Sigmoid colon (tissue), 6 donors: ENCODE measurements at regions not wholly inside any gene's neighbourhood (a gene's known extent, or its start where the extent isn't known, plus 50 kb on each side); places are given as distances from the start of the nearest gene placed in this dataset.

Source experiments
- DNase-seq: peaks from one replicate; pipeline ENCODE4 v3.0.0-alpha.2; 2019
- H3K27ac ChIP-seq, 4 donors: fragments of 200-600 bp; sonication (generic); one replicate each; pipeline ENCODE4 v1.5.1; 2016 to 2019; ENCODE audit warnings: mild to moderate bottlenecking in 1 of 4
- H3K27me3 ChIP-seq, 3 donors: fragments of 200-600 bp; sonication (generic); one replicate each; pipeline ENCODE4 v1.5.1; 2019; ENCODE audit warnings: mild to moderate bottlenecking in 1 of 3
- H3K36me3 ChIP-seq, 4 donors: fragments of 200-600 bp; sonication (generic); one replicate each; pipeline ENCODE4 v1.5.1; 2016 to 2019
- H3K4me1 ChIP-seq, 4 donors: fragments of 200-600 bp; sonication (generic); one replicate each; pipeline ENCODE4 v1.5.1; 2017 to 2019
- H3K4me3 ChIP-seq, 4 donors: fragments of 200-600 bp; sonication (generic); one replicate each; pipeline ENCODE4 v1.5.1; 2017 to 2019; ENCODE audit warnings: mild to moderate bottlenecking in 2 of 4, moderate library complexity in 1 of 4
- H3K9me3 ChIP-seq, 4 donors: fragments of 200-600 bp in 3 of 4; sonication (generic) in 3 of 4; one replicate each; pipeline versions ENCODE4 v1.5.1 to v1.6.1; 2013 to 2019
- CTCF ChIP-seq, 4 experiments: fragments of 450-650 bp in 3 of 4; fragments of 200-600 bp in 1 of 4; IDR thresholded peaks; one replicate each; pipeline ENCODE4 v1.5.1; 2016 to 2019; ENCODE audit warnings: antibody characterized with exemption in 4 of 4, mild to moderate bottlenecking in 3 of 4, moderate library complexity in 2 of 4
- EP300 ChIP-seq, 4 donors: sonication (generic); formaldehyde crosslinking; IDR thresholded peaks; one replicate each; pipeline ENCODE4 v1.6.1; 2017; ENCODE audit warnings: antibody characterized with exemption in 4 of 4
- POLR2A ChIP-seq, 2 donors: fragments of 450-650 bp; IDR thresholded peaks; one replicate each; pipeline ENCODE4 v1.6.1; 2016; ENCODE audit warnings: antibody characterized with exemption in 2 of 2, mild to moderate bottlenecking in 2 of 2, moderate library complexity in 2 of 2
- POLR2AphosphoS5 ChIP-seq, 4 donors: sonication (generic); formaldehyde crosslinking; IDR thresholded peaks; one replicate each; pipeline ENCODE4 v1.6.1; 2017; ENCODE audit warnings: antibody characterized with exemption in 4 of 4
- WGBS, 2 donors: extraction: QIAGEN DNeasy Blood & Tissue Kit; methylation state at CpG; one replicate each; pipeline ENCODE4 v1.1.7; 2013; 5-methylcytosine and 5-hydroxymethylcytosine counted together
- intact Hi-C: fragments of 100-400 bp; cut with DNase I; formaldehyde crosslinking; loops from one replicate; pipeline ENCODE4 v1.15.1; 2023
- donor health status: healthy with polysubstance abuse.
- donor health status: healthy.

DNA sequence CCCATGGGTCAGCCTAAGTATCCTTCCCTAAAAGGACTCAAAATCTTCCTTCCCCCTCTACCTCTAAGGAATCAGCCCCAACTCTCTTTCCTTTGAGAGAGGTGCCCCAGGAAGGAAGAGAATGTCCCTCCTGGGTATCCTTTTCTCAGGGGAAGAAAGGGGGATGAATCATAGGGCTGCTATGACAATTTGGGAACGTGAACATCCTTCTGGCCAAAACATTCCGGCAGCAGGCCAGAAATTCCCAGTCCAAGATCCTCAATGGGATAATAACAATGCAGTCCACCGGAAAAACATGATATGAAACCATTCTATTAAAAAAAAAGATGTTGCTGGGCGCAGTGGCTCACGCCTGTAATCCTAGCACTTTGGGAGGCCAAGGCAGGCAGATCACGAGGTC, 50.8 kb upstream of the CACNA2D3 start:
- Histone ChIP-seq H3K4me3 (no peak overlapping the region), H3K27me3 (no peaks in the 10 kb centered on the region), H3K36me3 (no peaks in the 10 kb centered on the region), H3K27ac (no peak overlapping the region), H3K9me3 (peaks cover 0 to 8% (median 3%) of the 10 kb centered on the region in 4 donors), H3K4me1 (no peaks in the 10 kb centered on the region)
- DNase-seq, result no peak
- intact Hi-C loops, result no loop called here
- TF ChIP-seq POLR2AphosphoS5 (IDR thresholded peaks at IDR 0.05) (no peak), CTCF (IDR thresholded peaks at IDR 0.05) (no peak), POLR2A (IDR thresholded peaks at IDR 0.05) (no peak), EP300 (IDR thresholded peaks at IDR 0.05) (no peak)
- WGBS, 2 donors, result 85 to 89% methylated on average over 6 of the region's 6 CpGs

GRCh38 chr3:54069961-54070360, 52.4 kb upstream of the CACNA2D3 start:
- no peaks in the 10 kb centered on the region for H3K36me3 ChIP-seq
- TF ChIP-seq EP300 (IDR thresholded peaks at IDR 0.05) (no peak), POLR2AphosphoS5 (IDR thresholded peaks at IDR 0.05) (no peak)
- 91% methylated on average over 2 of the region's 2 CpGs for WGBS, 2 donors
- H3K9me3 ChIP-seq, result peaks cover 0 to 8% (median 3%) of the 10 kb centered on the region in 4 donors
- no peak for DNase-seq
- intact Hi-C loops, result no loop called here
- no peak overlapping the region for H3K27ac ChIP-seq
- no peak overlapping the region for H3K4me3 ChIP-seq
- no peaks in the 10 kb centered on the region for H3K4me1 ChIP-seq
- no peaks in the 10 kb centered on the region for H3K27me3 ChIP-seq

GRCh38 chr3:54067055-54067698, 55.2 kb upstream of the CACNA2D3 start:
- no peaks in the 10 kb centered on the region for H3K36me3 ChIP-seq
- H3K4me1 ChIP-seq, result no peaks in the 10 kb centered on the region
- no peak overlapping the region for H3K4me3 ChIP-seq
- 47 to 68% methylated on average over 8 of the region's 8 CpGs for WGBS, 2 donors
- H3K27ac ChIP-seq, result no peak overlapping the region
- no peak for TF ChIP-seq CTCF (IDR thresholded peaks at IDR 0.05)
- TF ChIP-seq EP300 (IDR thresholded peaks at IDR 0.05), result no peak
- no peak for TF ChIP-seq POLR2AphosphoS5 (IDR thresholded peaks at IDR 0.05)
- TF ChIP-seq POLR2A (IDR thresholded peaks at IDR 0.05), result no peak
- no peak for DNase-seq
- H3K27me3 ChIP-seq, result no peaks in the 10 kb centered on the region
- H3K9me3 ChIP-seq, result peaks cover 0 to 8% (median 3%) of the 10 kb centered on the region in 4 donors
- intact Hi-C loops, result no loop called here

DNA sequence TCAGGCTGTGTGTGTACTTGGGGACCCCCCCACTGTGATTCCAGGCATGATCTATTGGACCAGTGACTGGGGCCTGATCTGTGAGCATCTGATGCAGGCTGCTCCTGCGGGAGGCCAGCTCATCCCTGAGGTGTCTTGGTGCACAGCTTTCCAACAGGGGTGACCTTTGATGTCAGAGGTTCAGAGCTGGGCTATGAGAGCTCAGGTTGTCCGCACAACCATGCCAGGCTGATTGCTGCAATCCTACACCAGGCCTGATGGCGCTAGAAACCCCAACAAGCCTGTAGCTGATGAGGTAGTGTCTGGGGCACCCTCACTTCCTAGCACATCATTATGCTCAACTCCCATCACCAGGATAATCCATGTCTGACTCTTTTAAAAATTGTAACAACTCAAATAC, 56.1 kb upstream of the CACNA2D3 start:
- H3K9me3 ChIP-seq, result peaks cover 0 to 8% (median 3%) of the 10 kb centered on the region in 4 donors
- no peaks in the 10 kb centered on the region for H3K4me1 ChIP-seq
- WGBS, 2 donors, result 91% methylated on average over 3 of the region's 3 CpGs

DNA sequence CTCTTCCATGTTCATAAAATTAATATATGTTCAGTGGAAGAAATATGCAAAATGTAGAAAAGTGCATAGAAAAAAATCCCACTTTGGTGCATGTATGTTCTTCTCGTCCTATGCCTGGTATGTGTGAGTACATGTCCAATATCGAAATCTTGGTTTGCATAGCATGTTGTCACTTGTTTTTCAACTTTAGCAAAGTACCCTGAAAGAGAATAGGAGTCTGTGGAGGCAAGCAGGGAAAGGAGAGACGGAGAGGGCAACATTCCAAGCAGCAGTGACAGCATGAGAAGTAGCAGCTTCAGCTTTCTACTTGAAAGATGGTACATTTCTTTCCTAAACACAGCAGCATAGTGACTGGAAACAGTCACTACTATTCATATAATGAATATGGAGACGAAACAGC, 56.8 kb upstream of the CACNA2D3 start:
- H3K27ac ChIP-seq, result no peak overlapping the region
- intact Hi-C loops, result no loop called here
- DNase-seq, result no peak
- H3K4me1 ChIP-seq, result no peaks in the 10 kb centered on the region
- H3K36me3 ChIP-seq, result no peaks in the 10 kb centered on the region
- TF ChIP-seq CTCF (IDR thresholded peaks at IDR 0.05), result no peak
- TF ChIP-seq POLR2AphosphoS5 (IDR thresholded peaks at IDR 0.05), result no peak
- TF ChIP-seq POLR2A (IDR thresholded peaks at IDR 0.05), result no peak
- no peak for TF ChIP-seq EP300 (IDR thresholded peaks at IDR 0.05)
- 65 to 75% methylated on average over 4 of the region's 4 CpGs for WGBS, 2 donors
- peaks cover 0 to 6% (median 2%) of the 10 kb centered on the region in 4 donors for H3K9me3 ChIP-seq
- H3K4me3 ChIP-seq, result no peak overlapping the region
- no peaks in the 10 kb centered on the region for H3K27me3 ChIP-seq

More for the DNA sequence above, 56.1 kb upstream of the CACNA2D3 start:
- no peak overlapping the region for H3K27ac ChIP-seq
- no peak for DNase-seq
- no peaks in the 10 kb centered on the region for H3K27me3 ChIP-seq
- H3K36me3 ChIP-seq, result no peaks in the 10 kb centered on the region
- no peak overlapping the region for H3K4me3 ChIP-seq
- intact Hi-C loops, result no loop called here
- TF ChIP-seq POLR2AphosphoS5 (IDR thresholded peaks at IDR 0.05) (no peak), POLR2A (IDR thresholded peaks at IDR 0.05) (no peak), EP300 (IDR thresholded peaks at IDR 0.05) (no peak), CTCF (IDR thresholded peaks at IDR 0.05) (no peak)
